Choroid plexus epithelial cell (primary cell): ENCODE measurements at regions not wholly inside any gene's neighbourhood (a gene's known extent, or its start where the extent isn't known, plus 50 kb on each side); places are given as distances from the start of the nearest gene placed in this dataset.

Experiments used
- DNase-seq: peaks from one replicate; pipeline ENCODE4 v3.0.0-alpha.2; 2010; ENCODE audit warnings: low read depth
- H3K4me3 ChIP-seq: 2 replicates; pipeline ENCODE4 v1.5.1; 2011; ENCODE audit warnings: low read depth, mild to moderate bottlenecking, control low read depth, low read length, moderate library complexity
- TF ChIP-seq, protein P1 (sequence below): conservative IDR thresholded peaks from 2 replicates; pipeline ENCODE4 v1.5.1; 2011; ENCODE audit warnings: low read depth, mild to moderate bottlenecking, control low read depth, inconsistent platforms, low read length, moderate library complexity

DNA sequence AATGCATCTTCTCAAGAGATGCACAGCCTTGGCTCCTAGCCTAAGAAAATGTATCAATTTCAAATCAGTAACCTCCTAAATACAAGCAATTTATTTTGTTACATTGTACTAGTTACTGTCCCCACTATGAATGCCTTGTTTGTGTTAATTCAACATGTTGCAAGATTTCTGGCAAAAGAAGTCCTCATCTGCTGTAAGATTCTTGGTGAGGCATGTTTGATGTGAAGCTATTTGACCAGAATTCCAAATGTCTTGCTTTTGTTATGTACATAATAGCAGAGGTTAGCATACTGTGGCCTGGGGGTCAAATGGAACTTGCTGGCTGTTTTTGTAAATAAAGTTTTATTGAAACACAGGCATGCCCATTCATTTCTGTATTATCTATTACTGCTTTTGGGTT lies 1023.1 kb upstream of the WWC1 start:
- no peak overlapping the region for H3K4me3 ChIP-seq
- TF ChIP-seq, protein P1, sequence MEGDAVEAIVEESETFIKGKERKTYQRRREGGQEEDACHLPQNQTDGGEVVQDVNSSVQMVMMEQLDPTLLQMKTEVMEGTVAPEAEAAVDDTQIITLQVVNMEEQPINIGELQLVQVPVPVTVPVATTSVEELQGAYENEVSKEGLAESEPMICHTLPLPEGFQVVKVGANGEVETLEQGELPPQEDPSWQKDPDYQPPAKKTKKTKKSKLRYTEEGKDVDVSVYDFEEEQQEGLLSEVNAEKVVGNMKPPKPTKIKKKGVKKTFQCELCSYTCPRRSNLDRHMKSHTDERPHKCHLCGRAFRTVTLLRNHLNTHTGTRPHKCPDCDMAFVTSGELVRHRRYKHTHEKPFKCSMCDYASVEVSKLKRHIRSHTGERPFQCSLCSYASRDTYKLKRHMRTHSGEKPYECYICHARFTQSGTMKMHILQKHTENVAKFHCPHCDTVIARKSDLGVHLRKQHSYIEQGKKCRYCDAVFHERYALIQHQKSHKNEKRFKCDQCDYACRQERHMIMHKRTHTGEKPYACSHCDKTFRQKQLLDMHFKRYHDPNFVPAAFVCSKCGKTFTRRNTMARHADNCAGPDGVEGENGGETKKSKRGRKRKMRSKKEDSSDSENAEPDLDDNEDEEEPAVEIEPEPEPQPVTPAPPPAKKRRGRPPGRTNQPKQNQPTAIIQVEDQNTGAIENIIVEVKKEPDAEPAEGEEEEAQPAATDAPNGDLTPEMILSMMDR = no peak
- DNase-seq = no peak

GRCh38 chr5:167269146-167269545 lies 1022.3 kb upstream of the WWC1 start:
- no peak for DNase-seq
- H3K4me3 ChIP-seq = no peak overlapping the region
- TF ChIP-seq, protein P1 = no peak

GRCh38 chr5:167271081-167271480 lies 1020.4 kb upstream of the WWC1 start:
- H3K4me3 ChIP-seq = no peak overlapping the region
- TF ChIP-seq, protein P1 = no peak
- DNase-seq = no peak

GRCh38 chr5:167271511-167271910 lies 1019.9 kb upstream of the WWC1 start:
- DNase-seq = no peak
- TF ChIP-seq, protein P1 = no peak
- H3K4me3 ChIP-seq = no peak overlapping the region

DNA sequence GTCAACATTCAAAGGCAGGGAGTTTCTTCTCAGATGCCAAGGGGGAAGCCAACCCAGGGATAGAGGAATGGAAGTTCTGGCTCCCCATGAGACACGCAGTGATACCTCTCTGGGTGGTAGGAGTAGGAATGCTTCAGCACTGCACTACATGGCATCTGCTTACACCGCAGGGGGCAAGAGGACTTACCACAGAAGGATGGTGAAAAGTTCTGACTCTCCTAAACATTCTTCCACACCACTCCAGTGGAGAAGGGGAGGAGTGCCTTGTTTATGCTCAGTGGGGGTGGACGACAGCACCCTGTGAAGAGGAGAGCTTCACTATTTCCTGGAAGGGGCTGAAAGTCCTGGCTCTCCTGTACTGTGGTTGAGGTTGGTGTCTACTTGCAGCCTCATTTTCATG lies 1011.3 kb upstream of the WWC1 start:
- TF ChIP-seq, protein P1 = no peak
- no peak for DNase-seq

DNA sequence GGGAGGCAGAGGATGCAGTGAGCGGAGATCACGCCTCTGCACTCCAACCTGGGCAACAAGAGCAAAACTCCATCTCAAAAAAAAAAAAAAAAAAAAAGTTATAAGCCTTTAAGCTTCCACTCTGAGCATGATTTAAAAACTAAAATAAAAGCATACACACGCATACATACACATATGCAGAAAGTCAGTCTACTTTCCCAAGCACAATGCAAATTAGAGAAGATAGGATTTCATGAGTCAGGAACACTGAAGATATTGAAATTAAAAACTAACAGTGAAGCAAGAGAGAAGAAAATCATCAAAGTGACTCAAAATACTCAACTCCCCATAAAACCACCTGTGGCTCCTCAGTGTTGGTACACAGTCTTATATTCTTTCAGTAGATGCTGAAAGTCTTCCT lies 1009.5 kb upstream of the WWC1 start:
- no peak for DNase-seq
- no peak overlapping the region for H3K4me3 ChIP-seq
- TF ChIP-seq, protein P1 = no peak

More for the DNA sequence above, 1011.3 kb upstream of the WWC1 start:
- no peak overlapping the region for H3K4me3 ChIP-seq

- DNase-seq = no peak
- TF ChIP-seq, protein P1 = no peak
- H3K4me3 ChIP-seq = no peak overlapping the region
Observed at GRCh38 chr5:167283691-167284090, 1007.8 kb upstream of the WWC1 start.
